ENCODE measurements at regions not wholly inside any gene's neighbourhood (a gene's known extent, or its start where the extent isn't known, plus 50 kb on each side); places are given as distances from the start of the nearest gene placed in this dataset.

DNA sequence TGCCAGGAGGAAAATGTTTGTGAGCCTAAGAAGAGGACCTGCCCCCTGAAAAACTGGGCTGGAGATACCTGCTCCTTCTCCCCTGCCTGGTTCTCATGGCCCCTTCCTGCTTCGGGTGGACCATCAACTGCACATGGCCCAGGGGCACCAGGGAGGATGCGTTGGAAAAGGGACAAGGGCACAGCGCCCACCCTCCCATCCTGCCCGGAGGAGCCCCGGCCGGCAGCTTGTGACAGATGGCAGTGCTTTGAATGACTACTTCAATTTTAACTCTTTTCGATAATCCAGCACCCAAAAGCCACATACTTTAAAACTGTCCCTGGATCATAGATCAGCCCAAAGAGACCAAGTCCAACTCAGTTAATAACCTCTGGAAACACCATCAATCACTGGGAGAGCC, 135.8 kb upstream of the NECTIN1 start:
- peaks cover 6% of the 10 kb centered on the region for H3K9me3 Mint-ChIP-seq
- H3K27me3 Mint-ChIP-seq (ENCODE audit: insufficient read depth, low read depth, poor library complexity) = peaks cover 2% of the 10 kb centered on the region
- no peak overlapping the region for H3K27ac ChIP-seq (ENCODE audit: low read depth)
- H3K4me3 Mint-ChIP-seq = no peak overlapping the region
- no peaks in the 10 kb centered on the region for H3F3A ChIP-seq (replicated peaks; ENCODE audit: low read depth)
- H3K4me2 ChIP-seq = no peak overlapping the region
- no peak for DNase-seq (ENCODE audit: low spot score)
- peaks cover 17% of the 10 kb centered on the region for H3K4me1 Mint-ChIP-seq
- H2AFZ ChIP-seq = no peak overlapping the region
- no peak for ATAC-seq
- H3K4me1 ChIP-seq (ENCODE audit: insufficient read depth) = no peaks in the 10 kb centered on the region
- H3K27ac Mint-ChIP-seq = no peak overlapping the region
- no peaks in the 10 kb centered on the region for H3K36me3 Mint-ChIP-seq (ENCODE audit: low read depth)
- no peak overlapping the region for H3K4me3 ChIP-seq
- no peaks in the 10 kb centered on the region for H3K36me3 ChIP-seq (ENCODE audit: insufficient read depth)
- H4K20me1 ChIP-seq (replicated peaks; ENCODE audit: insufficient read depth) = no peaks in the 10 kb centered on the region
- H3K27me3 ChIP-seq (ENCODE audit: insufficient read depth) = no peaks in the 10 kb centered on the region
- no peaks in the 10 kb centered on the region for H3K79me2 ChIP-seq (replicated peaks; ENCODE audit: insufficient read depth)
- TF ChIP-seq JUNB (IDR thresholded peaks at IDR 0.05; ENCODE audit: unreplicated experiment) (no peak), EZH2phosphoT487 (IDR thresholded peaks at IDR 0.05; ENCODE audit: unreplicated experiment) (no peak), STAT1 (IDR thresholded peaks at IDR 0.05; ENCODE audit: unreplicated experiment) (no peak), NANOG (IDR thresholded peaks at IDR 0.05; ENCODE audit: borderline replicate concordance) (no peak), EZH2 (IDR thresholded peaks at IDR 0.05; ENCODE audit: low read depth, unreplicated experiment) (no peak), CREB1 (CRISPR knock-in tag; IDR thresholded peaks at IDR 0.05; ENCODE audit: low read depth) (no peak), POLR2AphosphoS5 (IDR thresholded peaks at IDR 0.05; ENCODE audit: low read depth) (no peak), REST (IDR thresholded peaks at IDR 0.05; ENCODE audit: unreplicated experiment) (no peak), ZNF114 (CRISPR knock-in tag; IDR thresholded peaks at IDR 0.05) (no peak), CTCF (conservative IDR thresholded peaks at IDR 0.05; ENCODE audit: low read depth in 2 of 2) (no peak), ZNF331 (CRISPR knock-in tag; IDR thresholded peaks at IDR 0.05; ENCODE audit: low read depth) (no peak)
- TF ChIP-seq, protein P1, sequence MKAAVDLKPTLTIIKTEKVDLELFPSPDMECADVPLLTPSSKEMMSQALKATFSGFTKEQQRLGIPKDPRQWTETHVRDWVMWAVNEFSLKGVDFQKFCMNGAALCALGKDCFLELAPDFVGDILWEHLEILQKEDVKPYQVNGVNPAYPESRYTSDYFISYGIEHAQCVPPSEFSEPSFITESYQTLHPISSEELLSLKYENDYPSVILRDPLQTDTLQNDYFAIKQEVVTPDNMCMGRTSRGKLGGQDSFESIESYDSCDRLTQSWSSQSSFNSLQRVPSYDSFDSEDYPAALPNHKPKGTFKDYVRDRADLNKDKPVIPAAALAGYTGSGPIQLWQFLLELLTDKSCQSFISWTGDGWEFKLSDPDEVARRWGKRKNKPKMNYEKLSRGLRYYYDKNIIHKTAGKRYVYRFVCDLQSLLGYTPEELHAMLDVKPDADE (IDR thresholded peaks at IDR 0.05) = no peak
- TF ChIP-seq, protein P2, sequence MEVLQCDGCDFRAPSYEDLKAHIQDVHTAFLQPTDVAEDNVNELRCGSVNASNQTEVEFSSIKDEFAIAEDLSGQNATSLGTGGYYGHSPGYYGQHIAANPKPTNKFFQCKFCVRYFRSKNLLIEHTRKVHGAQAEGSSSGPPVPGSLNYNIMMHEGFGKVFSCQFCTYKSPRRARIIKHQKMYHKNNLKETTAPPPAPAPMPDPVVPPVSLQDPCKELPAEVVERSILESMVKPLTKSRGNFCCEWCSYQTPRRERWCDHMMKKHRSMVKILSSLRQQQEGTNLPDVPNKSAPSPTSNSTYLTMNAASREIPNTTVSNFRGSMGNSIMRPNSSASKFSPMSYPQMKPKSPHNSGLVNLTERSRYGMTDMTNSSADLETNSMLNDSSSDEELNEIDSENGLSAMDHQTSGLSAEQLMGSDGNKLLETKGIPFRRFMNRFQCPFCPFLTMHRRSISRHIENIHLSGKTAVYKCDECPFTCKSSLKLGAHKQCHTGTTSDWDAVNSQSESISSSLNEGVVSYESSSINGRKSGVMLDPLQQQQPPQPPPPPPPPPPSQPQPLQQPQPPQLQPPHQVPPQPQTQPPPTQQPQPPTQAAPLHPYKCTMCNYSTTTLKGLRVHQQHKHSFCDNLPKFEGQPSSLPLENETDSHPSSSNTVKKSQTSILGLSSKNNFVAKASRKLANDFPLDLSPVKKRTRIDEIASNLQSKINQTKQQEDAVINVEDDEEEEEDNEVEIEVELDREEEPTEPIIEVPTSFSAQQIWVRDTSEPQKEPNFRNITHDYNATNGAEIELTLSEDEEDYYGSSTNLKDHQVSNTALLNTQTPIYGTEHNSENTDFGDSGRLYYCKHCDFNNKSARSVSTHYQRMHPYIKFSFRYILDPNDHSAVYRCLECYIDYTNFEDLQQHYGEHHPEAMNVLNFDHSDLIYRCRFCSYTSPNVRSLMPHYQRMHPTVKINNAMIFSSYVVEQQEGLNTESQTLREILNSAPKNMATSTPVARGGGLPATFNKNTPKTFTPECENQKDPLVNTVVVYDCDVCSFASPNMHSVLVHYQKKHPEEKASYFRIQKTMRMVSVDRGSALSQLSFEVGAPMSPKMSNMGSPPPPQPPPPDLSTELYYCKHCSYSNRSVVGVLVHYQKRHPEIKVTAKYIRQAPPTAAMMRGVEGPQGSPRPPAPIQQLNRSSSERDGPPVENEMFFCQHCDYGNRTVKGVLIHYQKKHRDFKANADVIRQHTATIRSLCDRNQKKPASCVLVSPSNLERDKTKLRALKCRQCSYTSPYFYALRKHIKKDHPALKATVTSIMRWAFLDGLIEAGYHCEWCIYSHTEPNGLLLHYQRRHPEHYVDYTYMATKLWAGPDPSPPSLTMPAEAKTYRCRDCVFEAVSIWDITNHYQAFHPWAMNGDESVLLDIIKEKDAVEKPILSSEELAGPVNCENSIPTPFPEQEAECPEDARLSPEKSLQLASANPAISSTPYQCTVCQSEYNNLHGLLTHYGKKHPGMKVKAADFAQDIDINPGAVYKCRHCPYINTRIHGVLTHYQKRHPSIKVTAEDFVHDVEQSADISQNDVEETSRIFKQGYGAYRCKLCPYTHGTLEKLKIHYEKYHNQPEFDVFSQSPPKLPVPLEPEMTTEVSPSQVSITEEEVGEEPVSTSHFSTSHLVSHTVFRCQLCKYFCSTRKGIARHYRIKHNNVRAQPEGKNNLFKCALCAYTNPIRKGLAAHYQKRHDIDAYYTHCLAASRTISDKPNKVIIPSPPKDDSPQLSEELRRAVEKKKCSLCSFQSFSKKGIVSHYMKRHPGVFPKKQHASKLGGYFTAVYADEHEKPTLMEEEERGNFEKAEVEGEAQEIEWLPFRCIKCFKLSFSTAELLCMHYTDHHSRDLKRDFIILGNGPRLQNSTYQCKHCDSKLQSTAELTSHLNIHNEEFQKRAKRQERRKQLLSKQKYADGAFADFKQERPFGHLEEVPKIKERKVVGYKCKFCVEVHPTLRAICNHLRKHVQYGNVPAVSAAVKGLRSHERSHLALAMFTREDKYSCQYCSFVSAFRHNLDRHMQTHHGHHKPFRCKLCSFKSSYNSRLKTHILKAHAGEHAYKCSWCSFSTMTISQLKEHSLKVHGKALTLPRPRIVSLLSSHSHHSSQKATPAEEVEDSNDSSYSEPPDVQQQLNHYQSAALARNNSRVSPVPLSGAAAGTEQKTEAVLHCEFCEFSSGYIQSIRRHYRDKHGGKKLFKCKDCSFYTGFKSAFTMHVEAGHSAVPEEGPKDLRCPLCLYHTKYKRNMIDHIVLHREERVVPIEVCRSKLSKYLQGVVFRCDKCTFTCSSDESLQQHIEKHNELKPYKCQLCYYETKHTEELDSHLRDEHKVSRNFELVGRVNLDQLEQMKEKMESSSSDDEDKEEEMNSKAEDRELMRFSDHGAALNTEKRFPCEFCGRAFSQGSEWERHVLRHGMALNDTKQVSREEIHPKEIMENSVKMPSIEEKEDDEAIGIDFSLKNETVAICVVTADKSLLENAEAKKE (CRISPR knock-in tag; IDR thresholded peaks at IDR 0.05) = no peak
- H3K9me2 ChIP-seq (ENCODE audit: insufficient read depth) = peaks cover 6% of the 10 kb centered on the region
